CD14-positive monocyte (primary cell): ENCODE measurements at regions not wholly inside any gene's neighbourhood (a gene's known extent, or its start where the extent isn't known, plus 50 kb on each side); places are given as distances from the start of the nearest gene placed in this dataset.

Experiments
- DNase-seq, 3 donors: peaks; one replicate each; pipeline ENCODE4 v3.0.0-alpha.2; 2011 to 2022
- H2AFZ ChIP-seq: 2 replicates; pipeline ENCODE4 v1.6.0; 2012; ENCODE audit warnings: mild to moderate bottlenecking, low read depth, low read length, inconsistent platforms; ENCODE audit not compliant: insufficient read depth, poor library complexity, severe bottlenecking
- H3K27ac ChIP-seq, 2 donors: 1 replicate in 1 of 2; 2 replicates in 1 of 2; pipeline ENCODE4 v1.5.1; 2012 to 2013; ENCODE audit warnings: low read length in 2 of 2, control low read depth in 1 of 2, inconsistent platforms in 1 of 2, low read depth in 1 of 2, mild to moderate bottlenecking in 1 of 2
- H3K27me3 ChIP-seq, 2 donors: one replicate each; pipeline versions ENCODE4 v1.6.0 to v1.6.1; 2011 to 2013; ENCODE audit warnings: low read length in 2 of 2; ENCODE audit not compliant: control insufficient read depth in 2 of 2, insufficient read depth in 2 of 2
- H3K36me3 ChIP-seq, 2 donors: replicated peaks in 1 of 2; 1 replicate in 1 of 2; 2 replicates in 1 of 2; pipeline versions ENCODE4 v1.5.1 to v1.6.1; 2012 to 2013; ENCODE audit warnings: low read length in 2 of 2, control low read depth in 1 of 2, inconsistent platforms in 1 of 2, mild to moderate bottlenecking in 1 of 2; ENCODE audit not compliant: insufficient read depth in 2 of 2, control insufficient read depth in 1 of 2
- H3K4me1 ChIP-seq, 2 donors: 1 replicate in 1 of 2; 2 replicates in 1 of 2; pipeline versions ENCODE4 v1.5.1 to v1.6.1; 2012 to 2013; ENCODE audit warnings: low read length in 2 of 2, control low read depth in 1 of 2, inconsistent platforms in 1 of 2, mild to moderate bottlenecking in 1 of 2, moderate library complexity in 1 of 2; ENCODE audit not compliant: insufficient read depth in 2 of 2, control insufficient read depth in 1 of 2
- H3K4me2 ChIP-seq: replicated peaks from 2 replicates; pipeline ENCODE3; 2012; ENCODE audit warnings: low read length, moderate library complexity, mild to moderate bottlenecking; ENCODE audit not compliant: poor library complexity, severe bottlenecking; ENCODE audit errors: extremely low read depth
- H3K4me3 ChIP-seq, 3 experiments: fragments of 200-600 bp in 1 of 3; sonication (generic) in 1 of 3; replicated peaks in 1 of 3; 1 replicate in 2 of 3; 2 replicates in 1 of 3; pipeline ENCODE4 v1.5.1; 2011 to 2013; ENCODE audit warnings: low read length in 3 of 3, mild to moderate bottlenecking in 3 of 3, control low read depth in 2 of 3, low read depth in 2 of 3, inconsistent platforms in 1 of 3, moderate library complexity in 1 of 3
- H3K79me2 ChIP-seq: 2 replicates; pipeline ENCODE4 v1.6.0; 2012; ENCODE audit warnings: mild to moderate bottlenecking, control low read depth, inconsistent platforms, low read length, moderate library complexity; ENCODE audit not compliant: insufficient read depth
- H3K9ac ChIP-seq: 2 replicates; pipeline ENCODE4 v1.6.0; 2017; ENCODE audit warnings: low read length, mild to moderate bottlenecking; ENCODE audit not compliant: insufficient read depth, poor library complexity, severe bottlenecking
- H3K9me3 ChIP-seq, 2 donors: replicated peaks in 1 of 2; 1 replicate in 1 of 2; 2 replicates in 1 of 2; pipeline versions ENCODE4 v1.5.1 to v1.6.1; 2012 to 2013; ENCODE audit warnings: low read length in 2 of 2, control low read depth in 1 of 2; ENCODE audit not compliant: control insufficient read depth in 1 of 2, insufficient read depth in 1 of 2
- H4K20me1 ChIP-seq: 2 replicates; pipeline ENCODE4 v1.6.0; 2012; ENCODE audit warnings: mild to moderate bottlenecking, low read length, control low read depth, moderate library complexity; ENCODE audit not compliant: insufficient read depth
- H3K27ac Mint-ChIP-seq, 7 donors: one replicate each; pipeline ENCODE4 v1.8.0; 2020; ENCODE audit warnings: mild to moderate bottlenecking in 7 of 7, mixed read lengths in 7 of 7, moderate library complexity in 6 of 7, inconsistent platforms in 2 of 7
- H3K27me3 Mint-ChIP-seq, 3 donors: one replicate each; pipeline ENCODE4 v1.8.0; 2021 to 2022; ENCODE audit warnings: low read depth in 3 of 3, mild to moderate bottlenecking in 3 of 3, mixed read lengths in 3 of 3, moderate library complexity in 3 of 3, inconsistent platforms in 1 of 3
- H3K36me3 Mint-ChIP-seq, 2 donors: one replicate each; pipeline ENCODE4 v1.8.0; 2020; ENCODE audit warnings: mixed read lengths in 2 of 2, inconsistent platforms in 1 of 2, mild to moderate bottlenecking in 1 of 2
- H3K4me1 Mint-ChIP-seq: one replicate; pipeline ENCODE4 v1.8.0; 2020; ENCODE audit warnings: mild to moderate bottlenecking, mixed read lengths
- H3K4me3 Mint-ChIP-seq, 2 donors: one replicate each; pipeline ENCODE4 v1.8.0; 2020; ENCODE audit warnings: mild to moderate bottlenecking in 2 of 2, mixed read lengths in 2 of 2, moderate library complexity in 1 of 2
- H3K9me3 Mint-ChIP-seq, 7 donors: one replicate each; pipeline ENCODE4 v1.8.0; 2020 to 2022; ENCODE audit warnings: mixed read lengths in 7 of 7, mild to moderate bottlenecking in 6 of 7, moderate library complexity in 6 of 7, inconsistent platforms in 2 of 7
- CTCF ChIP-seq: fragments of 200-600 bp; IDR thresholded peaks from one replicate; pipeline ENCODE4 v1.8.0; 2022; ENCODE audit warnings: antibody characterized with exemption, mild to moderate bottlenecking
- WGBS: methylation state at CpG from one replicate; pipeline ENCODE4 v1.1.5; 2013; ENCODE audit warnings: missing lambda C conversion rate; ENCODE audit not compliant: insufficient coverage; 5-methylcytosine and 5-hydroxymethylcytosine counted together
- intact Hi-C, 2 donors: fragments of 100-400 bp; cut with micrococcal nuclease; formaldehyde crosslinking; loops; one replicate each; pipeline versions ENCODE4 v1.15.0 to v1.15.1; 2023

- no peak overlapping the region for H3K4me2 ChIP-seq
- H3K9ac ChIP-seq, result no peak overlapping the region
- no CpG with 5 or more reads among the region's 2 CpGs for WGBS
- H4K20me1 ChIP-seq, result no peaks in the 10 kb centered on the region
- no peaks in the 10 kb centered on the region for H3K4me1 Mint-ChIP-seq
- H2AFZ ChIP-seq, result no peak overlapping the region
- no peaks in the 10 kb centered on the region for H3K27me3 Mint-ChIP-seq
- H3K4me1 ChIP-seq, result no peaks in the 10 kb centered on the region
- H3K4me3 Mint-ChIP-seq, result no peak overlapping the region
- peaks cover 5 to 6% of the 10 kb centered on the region in 2 donors for H3K9me3 ChIP-seq
- no peak overlapping the region for H3K4me3 ChIP-seq
- no peaks in the 10 kb centered on the region for H3K36me3 ChIP-seq
- no peak for TF ChIP-seq CTCF
- DNase-seq, result no peak
- intact Hi-C loops, result no loop called here
- H3K9me3 Mint-ChIP-seq, result peaks cover 0 to 13% (median 4%) of the 10 kb centered on the region in 7 donors
- H3K27ac Mint-ChIP-seq, result no peak overlapping the region
- H3K27ac ChIP-seq, result no peak overlapping the region
- H3K36me3 Mint-ChIP-seq, result no peaks in the 10 kb centered on the region
- no peaks in the 10 kb centered on the region for H3K79me2 ChIP-seq
- H3K27me3 ChIP-seq, result no peaks in the 10 kb centered on the region
These were observed 71.8 kb upstream of the ZNF521 start for GRCh38 chr18:25423760-25424159.

- no peaks in the 10 kb centered on the region for H3K36me3 ChIP-seq
- H4K20me1 ChIP-seq, result no peaks in the 10 kb centered on the region
- H3K27ac Mint-ChIP-seq, result no peak overlapping the region
- no peaks in the 10 kb centered on the region for H3K36me3 Mint-ChIP-seq
- intact Hi-C loops, result no loop called here
- peaks cover 0 to 10% (median 2%) of the 10 kb centered on the region in 7 donors for H3K9me3 Mint-ChIP-seq
- no peak for DNase-seq
- H3K27ac ChIP-seq, result no peak overlapping the region
- no peak overlapping the region for H3K4me3 ChIP-seq
- H3K4me2 ChIP-seq, result no peak overlapping the region
- peaks cover 5 to 6% of the 10 kb centered on the region in 2 donors for H3K9me3 ChIP-seq
- H3K9ac ChIP-seq, result no peak overlapping the region
- H2AFZ ChIP-seq, result no peak overlapping the region
- no peaks in the 10 kb centered on the region for H3K4me1 Mint-ChIP-seq
- H3K27me3 Mint-ChIP-seq, result peaks cover 0 to 2% (median 0%) of the 10 kb centered on the region in 3 donors
- TF ChIP-seq CTCF, result no peak
- no peak overlapping the region for H3K4me3 Mint-ChIP-seq
- H3K27me3 ChIP-seq, result no peaks in the 10 kb centered on the region
- H3K4me1 ChIP-seq, result no peaks in the 10 kb centered on the region
- H3K79me2 ChIP-seq, result no peaks in the 10 kb centered on the region
- no CpG with 5 or more reads among the region's 2 CpGs for WGBS
These were observed 71.3 kb upstream of the ZNF521 start for GRCh38 chr18:25423267-25423666.
